ENCODE measurements at regions not wholly inside any gene's neighbourhood (a gene's known extent, or its start where the extent isn't known, plus 50 kb on each side); places are given as distances from the start of the nearest gene placed in this dataset.
"Not testable (repeated sequence)": the region's sequence is repeated elsewhere in the genome, so short reads cannot be mapped to it uniquely, and the experiment has no call there.

DNA sequence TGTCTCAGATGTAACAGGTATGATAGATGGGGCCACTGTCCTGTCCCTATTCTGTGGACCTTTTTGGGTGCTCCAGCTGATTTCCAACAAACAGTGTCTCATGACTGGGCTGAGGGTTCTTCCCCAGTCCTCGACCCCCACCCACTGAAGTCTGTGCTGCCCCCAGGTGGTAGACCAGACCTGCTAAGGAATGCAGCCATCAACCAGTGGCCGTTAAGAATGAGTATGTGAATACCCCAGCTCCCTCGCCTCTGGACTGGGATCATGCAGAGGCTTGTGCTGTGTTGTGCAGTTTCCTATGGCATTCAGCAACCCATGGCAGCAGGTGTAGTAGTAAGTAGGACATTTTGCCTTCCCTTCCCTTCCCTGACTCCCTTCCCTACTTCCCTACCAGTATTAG, 183.1 kb upstream of the KAZN start:
- Histone ChIP-seq H3K36me3 (ENCODE audit: control insufficient read depth in 2 of 3, insufficient read depth in 3 of 3, low read length in 3 of 3) (no peaks in the 10 kb centered on the region), H3K4me1 (ENCODE audit: control insufficient read depth in 2 of 2, insufficient read depth in 2 of 2, low read length in 2 of 2) (no peaks in the 10 kb centered on the region), H3K27me3 (ENCODE audit: control insufficient read depth in 2 of 2, insufficient read depth in 2 of 2, low read length in 2 of 2) (no peaks in the 10 kb centered on the region), H3K9me3 (ENCODE audit: control insufficient read depth in 2 of 3, low read length in 3 of 3) (no peaks in the 10 kb centered on the region), H3K27ac (ENCODE audit: low read depth, low read length) (no peak overlapping the region), H3K4me3 (ENCODE audit: low read length) (no peak overlapping the region)
- intact Hi-C loops (cut with micrococcal nuclease): no loop called here
- H3K4me3 Mint-ChIP-seq: no peak overlapping the region
- DNase-seq (no peak), ATAC-seq (no peak)
- ChIA-PET POLR2A (no interaction called here), CTCF (no interaction called here)
- peaks cover 0 to 3% (median 0%) of the 10 kb centered on the region in 11 donors for H3K9me3 Mint-ChIP-seq
- no peaks in the 10 kb centered on the region for H3K4me1 Mint-ChIP-seq
- peaks cover 0 to 10% (median 7%) of the 10 kb centered on the region in 5 donors for H3K27me3 Mint-ChIP-seq
- H3K27ac Mint-ChIP-seq: no peak overlapping the region
- no peaks in the 10 kb centered on the region for H3K36me3 Mint-ChIP-seq

DNA sequence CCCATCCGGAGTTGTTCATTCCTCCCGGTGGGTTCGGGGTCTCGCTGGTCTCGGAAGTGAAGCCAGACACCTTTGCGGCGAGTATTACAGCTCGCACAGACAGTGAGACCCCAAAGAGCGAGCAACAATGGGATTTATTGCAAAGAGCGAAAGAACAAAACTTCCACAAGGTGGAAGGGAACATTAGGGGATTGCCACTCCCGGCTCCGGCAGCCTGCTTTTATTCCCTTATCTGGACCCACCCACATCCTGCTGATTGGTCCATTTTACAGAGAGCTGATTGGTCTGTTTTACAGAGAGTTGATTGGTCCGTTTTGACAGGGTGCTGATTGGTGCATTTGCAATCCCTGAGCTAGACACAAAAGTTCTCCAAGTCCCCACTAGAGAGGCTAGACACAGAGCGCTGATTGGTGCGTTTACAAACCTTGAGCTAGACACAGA, 178.7 kb upstream of the KAZN start:
- H3K27ac ChIP-seq (ENCODE audit: low read depth, low read length); intact Hi-C loops (cut with micrococcal nuclease); H3K27me3 ChIP-seq (ENCODE audit: control insufficient read depth in 2 of 2, insufficient read depth in 2 of 2, low read length in 2 of 2); H3K4me1 ChIP-seq (ENCODE audit: control insufficient read depth in 2 of 2, insufficient read depth in 2 of 2, low read length in 2 of 2); POLR2A ChIA-PET; H3K9me3 ChIP-seq (ENCODE audit: control insufficient read depth in 2 of 3, low read length in 3 of 3); DNase-seq; ATAC-seq; H3K4me3 Mint-ChIP-seq; H3K27ac Mint-ChIP-seq; CTCF ChIA-PET; H3K4me3 ChIP-seq (ENCODE audit: low read length); H3K36me3 ChIP-seq (ENCODE audit: control insufficient read depth in 2 of 3, insufficient read depth in 3 of 3, low read length in 3 of 3); H3K4me1 Mint-ChIP-seq; H3K9me3 Mint-ChIP-seq; H3K36me3 Mint-ChIP-seq: not testable (repeated sequence)
- H3K27me3 Mint-ChIP-seq: peaks cover 0 to 19% (median 4%) of the 10 kb centered on the region in 5 donors

DNA sequence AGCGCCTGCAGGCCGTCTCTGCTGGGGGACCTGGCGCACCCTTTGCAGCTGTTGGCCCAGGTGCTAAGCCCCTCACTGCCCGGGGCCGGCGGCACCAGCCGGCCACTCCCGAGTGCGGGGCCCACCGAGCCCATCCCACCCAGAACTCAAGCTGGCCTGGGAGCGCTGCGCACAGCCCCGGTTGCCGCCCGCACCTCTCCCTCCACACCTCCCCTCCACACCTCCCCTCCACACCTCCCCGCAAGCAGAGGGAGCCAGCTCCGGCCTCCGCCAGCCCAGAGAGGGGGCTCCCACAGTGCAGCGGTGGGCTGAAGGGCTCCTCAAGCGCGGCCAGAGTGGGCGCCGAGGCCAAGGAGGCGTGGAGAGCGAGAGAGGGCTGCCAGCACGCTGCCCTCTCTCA, 177.8 kb upstream of the KAZN start:
- H3K4me1 Mint-ChIP-seq: no peaks in the 10 kb centered on the region
- no peak overlapping the region for H3K27ac Mint-ChIP-seq
- peaks cover 0 to 2% (median 0%) of the 10 kb centered on the region in 11 donors for H3K9me3 Mint-ChIP-seq
- ChIA-PET POLR2A (no interaction called here), CTCF (no interaction called here)
- Histone ChIP-seq H3K27ac (ENCODE audit: low read depth, low read length) (no peak overlapping the region), H3K4me1 (ENCODE audit: control insufficient read depth in 2 of 2, insufficient read depth in 2 of 2, low read length in 2 of 2) (no peaks in the 10 kb centered on the region), H3K9me3 (ENCODE audit: control insufficient read depth in 2 of 3, low read length in 3 of 3) (no peaks in the 10 kb centered on the region), H3K27me3 (ENCODE audit: control insufficient read depth in 2 of 2, insufficient read depth in 2 of 2, low read length in 2 of 2) (no peaks in the 10 kb centered on the region), H3K36me3 (ENCODE audit: control insufficient read depth in 2 of 3, insufficient read depth in 3 of 3, low read length in 3 of 3) (no peaks in the 10 kb centered on the region), H3K4me3 (ENCODE audit: low read length) (no peak overlapping the region)
- ATAC-seq (no peak), DNase-seq (no peak)
- intact Hi-C loops (cut with micrococcal nuclease): no loop called here
- peaks cover 0 to 18% (median 2%) of the 10 kb centered on the region in 5 donors for H3K27me3 Mint-ChIP-seq
- H3K36me3 Mint-ChIP-seq: no peaks in the 10 kb centered on the region
- no peak overlapping the region for H3K4me3 Mint-ChIP-seq

GRCh38 chr1:14421295-14421976, 177.0 kb upstream of the KAZN start:
- ATAC-seq (no peak), DNase-seq (no peak)
- Mint-ChIP-seq H3K36me3 (no peaks in the 10 kb centered on the region), H3K9me3 (peaks cover 0 to 5% (median 0%) of the 10 kb centered on the region in 11 donors), H3K27me3 (peaks cover 0 to 19% (median 3%) of the 10 kb centered on the region in 5 donors), H3K4me3 (no peak overlapping the region), H3K27ac (no peak overlapping the region), H3K4me1 (no peaks in the 10 kb centered on the region)
- Histone ChIP-seq H3K4me3 (ENCODE audit: low read length) (no peak overlapping the region), H3K4me1 (ENCODE audit: control insufficient read depth in 2 of 2, insufficient read depth in 2 of 2, low read length in 2 of 2) (no peaks in the 10 kb centered on the region), H3K36me3 (ENCODE audit: control insufficient read depth in 2 of 3, insufficient read depth in 3 of 3, low read length in 3 of 3) (no peaks in the 10 kb centered on the region), H3K9me3 (ENCODE audit: control insufficient read depth in 2 of 3, low read length in 3 of 3) (no peaks in the 10 kb centered on the region), H3K27ac (ENCODE audit: low read depth, low read length) (no peak overlapping the region), H3K27me3 (ENCODE audit: control insufficient read depth in 2 of 2, insufficient read depth in 2 of 2, low read length in 2 of 2) (no peaks in the 10 kb centered on the region)
- intact Hi-C loops (cut with micrococcal nuclease): no loop called here
- CTCF ChIA-PET: no interaction called here
- POLR2A ChIA-PET: interaction anchor here (0.5 kb wide), 1 partner anchor 1276 kb away, joined by 6 read pairs; no protein-coding TSS in a partner anchor

DNA sequence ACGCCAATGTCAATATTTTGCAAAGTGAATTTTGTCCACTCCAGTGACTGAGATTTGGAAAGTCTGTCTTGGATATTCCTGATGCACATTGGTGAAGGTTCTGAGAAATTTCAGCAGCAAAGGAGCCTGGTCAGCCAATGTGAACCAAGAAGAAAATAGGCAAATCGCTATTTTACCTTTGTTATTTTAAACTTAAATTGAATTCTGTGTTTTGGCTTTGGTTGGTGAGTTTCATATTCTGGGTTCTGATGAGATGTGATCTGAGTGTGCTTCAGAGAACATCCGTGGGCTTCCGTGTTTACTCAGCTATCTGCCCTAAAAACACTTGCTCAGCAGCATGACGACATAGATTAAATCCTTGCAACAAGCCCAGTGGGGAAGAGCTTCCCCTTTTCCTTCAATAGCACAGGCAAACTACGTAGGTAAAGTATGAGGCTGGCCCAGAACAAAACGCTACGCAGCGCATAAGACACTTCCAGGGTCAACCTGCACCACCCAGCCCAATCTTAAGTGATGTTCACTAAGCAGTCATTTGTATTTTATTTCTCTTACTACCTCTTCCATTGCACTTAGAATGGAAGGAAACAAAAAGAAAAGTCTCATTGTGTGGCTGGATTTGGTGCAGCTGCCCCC, 176.4 kb upstream of the KAZN start:
- Mint-ChIP-seq H3K4me3 (no peak overlapping the region), H3K9me3 (peaks cover 0 to 3% (median 0%) of the 10 kb centered on the region in 11 donors), H3K4me1 (no peaks in the 10 kb centered on the region), H3K27ac (no peak overlapping the region), H3K36me3 (no peaks in the 10 kb centered on the region), H3K27me3 (peaks cover 0 to 23% (median 3%) of the 10 kb centered on the region in 5 donors)
- POLR2A ChIA-PET: no interaction called here
- DNase-seq (no peak), ATAC-seq (no peak)
- intact Hi-C loops (cut with micrococcal nuclease): no loop called here
- Histone ChIP-seq H3K9me3 (ENCODE audit: control insufficient read depth in 2 of 3, low read length in 3 of 3) (no peaks in the 10 kb centered on the region), H3K27me3 (ENCODE audit: control insufficient read depth in 2 of 2, insufficient read depth in 2 of 2, low read length in 2 of 2) (no peaks in the 10 kb centered on the region), H3K4me3 (ENCODE audit: low read length) (no peak overlapping the region), H3K4me1 (ENCODE audit: control insufficient read depth in 2 of 2, insufficient read depth in 2 of 2, low read length in 2 of 2) (no peaks in the 10 kb centered on the region), H3K27ac (ENCODE audit: low read depth, low read length) (no peak overlapping the region), H3K36me3 (ENCODE audit: control insufficient read depth in 2 of 3, insufficient read depth in 3 of 3, low read length in 3 of 3) (no peaks in the 10 kb centered on the region)
- CTCF ChIA-PET: no interaction called here

DNA sequence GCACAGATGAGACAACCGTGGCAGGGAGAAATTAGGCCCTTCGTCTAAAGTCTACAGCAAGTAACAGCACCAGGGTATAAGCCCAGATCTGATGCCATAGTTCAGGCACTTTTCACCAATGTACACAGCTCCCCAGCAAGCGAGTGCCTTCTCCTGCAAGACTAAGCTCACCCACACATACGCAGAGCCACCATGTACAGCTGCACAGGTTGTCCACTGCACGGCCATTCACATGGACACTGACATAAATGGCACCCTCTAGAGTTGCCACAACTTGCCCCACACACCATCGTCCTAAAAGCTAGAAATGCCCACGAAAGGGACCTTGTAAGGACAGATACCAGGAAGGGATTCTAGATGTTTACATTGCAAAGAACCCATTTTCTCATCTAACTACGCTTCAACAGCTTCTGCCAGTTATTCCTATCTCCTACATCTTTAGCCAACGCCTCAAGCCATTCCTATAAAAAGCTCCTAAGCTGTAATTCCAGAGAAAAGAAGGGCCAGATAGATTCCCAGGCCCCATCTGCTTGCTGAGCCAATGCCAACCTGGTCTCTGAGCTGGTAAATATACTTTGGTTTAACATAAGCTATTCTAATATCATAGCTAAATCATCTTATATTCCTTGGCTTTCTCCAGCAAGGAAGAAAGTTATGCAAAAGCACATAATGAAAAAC, 174.0 kb upstream of the KAZN start:
- H3K4me1 Mint-ChIP-seq: no peaks in the 10 kb centered on the region
- H3K27ac Mint-ChIP-seq: no peak overlapping the region
- peaks cover 0 to 26% (median 3%) of the 10 kb centered on the region in 5 donors for H3K27me3 Mint-ChIP-seq
- H3K9me3 Mint-ChIP-seq: peaks cover 0 to 3% (median 0%) of the 10 kb centered on the region in 11 donors
- intact Hi-C loops (cut with micrococcal nuclease): no loop called here
- no peak for DNase-seq
- Histone ChIP-seq H3K4me3 (ENCODE audit: low read length) (no peak overlapping the region), H3K27me3 (ENCODE audit: control insufficient read depth in 2 of 2, insufficient read depth in 2 of 2, low read length in 2 of 2) (no peaks in the 10 kb centered on the region), H3K9me3 (ENCODE audit: control insufficient read depth in 2 of 3, low read length in 3 of 3) (no peaks in the 10 kb centered on the region), H3K27ac (ENCODE audit: low read depth, low read length) (no peak overlapping the region), H3K36me3 (ENCODE audit: control insufficient read depth in 2 of 3, insufficient read depth in 3 of 3, low read length in 3 of 3) (no peaks in the 10 kb centered on the region), H3K4me1 (ENCODE audit: control insufficient read depth in 2 of 2, insufficient read depth in 2 of 2, low read length in 2 of 2) (no peaks in the 10 kb centered on the region)
- ChIA-PET POLR2A (interaction anchor here (0.5 kb wide), 1 partner anchor 66 kb away, joined by 4 read pairs; no protein-coding TSS in a partner anchor), CTCF (no interaction called here)
- H3K36me3 Mint-ChIP-seq: no peaks in the 10 kb centered on the region
- H3K4me3 Mint-ChIP-seq: no peak overlapping the region
- ATAC-seq: no peak

Data from naive thymus-derived CD4-positive, alpha-beta T cell (primary cell).